H1 (cell line): ENCODE measurements at regions not wholly inside any gene's neighbourhood (a gene's known extent, or its start where the extent isn't known, plus 50 kb on each side); places are given as distances from the start of the nearest gene placed in this dataset.

Experiments used
- CTBP2 ChIP-seq: IDR thresholded peaks from 2 replicates; pipeline ENCODE4 v1.7.0; 2011; ENCODE audit warnings: borderline replicate concordance, mild to moderate bottlenecking, moderate library complexity, mixed read lengths, low read length; ENCODE audit not compliant: insufficient read depth, insufficient read length
- EP300 ChIP-seq, 2 experiments: IDR thresholded peaks; 1 replicate in 1 of 2; 2 replicates in 1 of 2; pipeline ENCODE4 v1.6.1; 2011 to 2012; ENCODE audit warnings: low read depth in 2 of 2, low read length in 2 of 2, mild to moderate bottlenecking in 2 of 2, borderline replicate concordance in 1 of 2, inconsistent platforms in 1 of 2, moderate library complexity in 1 of 2
- GTF2F1 ChIP-seq: IDR thresholded peaks from 2 replicates; pipeline ENCODE4 v1.6.1; 2012; ENCODE audit warnings: low read depth, low read length, improper control_type of control experiment, borderline replicate concordance

GRCh38 chr20:7775072-7775471 is 165.2 kb downstream of the HAO1 start (continued):
- TF ChIP-seq EP300 (IDR thresholded peaks at IDR 0.05; ENCODE audit: borderline replicate concordance in 1 of 2, low read depth in 2 of 2, low read length in 2 of 2) (no peak), CTBP2 (no peak), GTF2F1 (no peak)
